Liver (tissue), 3 donors: ENCODE measurements at regions not wholly inside any gene's neighbourhood (a gene's known extent, or its start where the extent isn't known, plus 50 kb on each side); places are given as distances from the start of the nearest gene placed in this dataset.

Experiments used
- CTCF ChIP-seq: fragments of 150-350 bp; IDR thresholded peaks from 2 replicates; pipeline ENCODE4 v1.5.1; 2017; ENCODE audit warnings: improper control_type of control experiment, low read depth, low read length; ENCODE audit not compliant: missing input control
- GABPA ChIP-seq, 2 donors: IDR thresholded peaks in 1 of 2; conservative IDR thresholded peaks in 1 of 2; 2 replicates each; pipeline ENCODE4 v1.6.1; 2016; ENCODE audit warnings: antibody characterized with exemption in 2 of 2, mild to moderate bottlenecking in 1 of 2, moderate library complexity in 1 of 2
- JUND ChIP-seq, 2 donors: IDR thresholded peaks; 2 replicates each; pipeline ENCODE4 v1.6.1; 2016; ENCODE audit warnings: antibody characterized with exemption in 2 of 2
- RAD21 ChIP-seq, 2 donors: IDR thresholded peaks; 2 replicates each; pipeline ENCODE4 v1.6.1; 2016; ENCODE audit warnings: antibody characterized with exemption in 2 of 2, mild to moderate bottlenecking in 2 of 2
- YY1 ChIP-seq: IDR thresholded peaks from 2 replicates; pipeline ENCODE4 v1.6.1; 2016; ENCODE audit warnings: antibody characterized with exemption, mild to moderate bottlenecking
- TF ChIP-seq, protein P1 (sequence below): IDR thresholded peaks from 2 replicates; pipeline ENCODE4 v1.6.1; 2016; ENCODE audit warnings: antibody characterized with exemption
- TF ChIP-seq, protein P2 (sequence below): IDR thresholded peaks from 2 replicates; pipeline ENCODE4 v1.6.1; 2016; ENCODE audit warnings: antibody characterized with exemption, mild to moderate bottlenecking
- TF ChIP-seq, protein P3 (sequence below): IDR thresholded peaks from 2 replicates; pipeline ENCODE4 v1.6.1; 2016; ENCODE audit warnings: antibody characterized with exemption
- donor health status: healthy.
- donor health status: healthy.

DNA sequence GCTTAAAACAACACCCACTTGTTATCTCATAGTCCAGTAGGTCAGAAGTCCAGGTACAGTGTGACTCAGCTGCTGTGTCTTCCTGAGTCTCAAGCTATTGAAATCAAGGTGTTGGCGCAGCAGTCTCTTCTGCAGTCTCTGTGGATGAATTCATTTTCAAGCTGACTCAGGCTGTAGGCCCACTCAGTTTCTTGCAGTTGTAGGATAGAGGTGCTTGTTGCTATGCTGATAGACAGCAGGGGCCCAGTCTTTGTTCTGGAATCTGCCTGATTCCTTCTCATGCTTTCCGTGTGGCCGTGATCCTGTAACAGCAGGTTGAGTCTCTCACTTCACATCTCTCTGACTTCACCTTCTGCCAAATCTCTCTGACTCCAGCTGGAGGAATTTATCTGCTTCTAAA lies 400.4 kb upstream of the POM121L12 start:
- no peak for TF ChIP-seq RAD21 (IDR thresholded peaks at IDR 0.05)
- no peak for TF ChIP-seq GABPA (IDR thresholded peaks at IDR 0.05 in 1 of 2, conservative IDR thresholded peaks at IDR 0.05 in 1 of 2)
- no peak for TF ChIP-seq CTCF
- no peak for TF ChIP-seq JUND (IDR thresholded peaks at IDR 0.05)
- TF ChIP-seq, protein P1, sequence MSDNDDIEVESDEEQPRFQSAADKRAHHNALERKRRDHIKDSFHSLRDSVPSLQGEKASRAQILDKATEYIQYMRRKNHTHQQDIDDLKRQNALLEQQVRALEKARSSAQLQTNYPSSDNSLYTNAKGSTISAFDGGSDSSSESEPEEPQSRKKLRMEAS = no peak
- TF ChIP-seq, protein P2, sequence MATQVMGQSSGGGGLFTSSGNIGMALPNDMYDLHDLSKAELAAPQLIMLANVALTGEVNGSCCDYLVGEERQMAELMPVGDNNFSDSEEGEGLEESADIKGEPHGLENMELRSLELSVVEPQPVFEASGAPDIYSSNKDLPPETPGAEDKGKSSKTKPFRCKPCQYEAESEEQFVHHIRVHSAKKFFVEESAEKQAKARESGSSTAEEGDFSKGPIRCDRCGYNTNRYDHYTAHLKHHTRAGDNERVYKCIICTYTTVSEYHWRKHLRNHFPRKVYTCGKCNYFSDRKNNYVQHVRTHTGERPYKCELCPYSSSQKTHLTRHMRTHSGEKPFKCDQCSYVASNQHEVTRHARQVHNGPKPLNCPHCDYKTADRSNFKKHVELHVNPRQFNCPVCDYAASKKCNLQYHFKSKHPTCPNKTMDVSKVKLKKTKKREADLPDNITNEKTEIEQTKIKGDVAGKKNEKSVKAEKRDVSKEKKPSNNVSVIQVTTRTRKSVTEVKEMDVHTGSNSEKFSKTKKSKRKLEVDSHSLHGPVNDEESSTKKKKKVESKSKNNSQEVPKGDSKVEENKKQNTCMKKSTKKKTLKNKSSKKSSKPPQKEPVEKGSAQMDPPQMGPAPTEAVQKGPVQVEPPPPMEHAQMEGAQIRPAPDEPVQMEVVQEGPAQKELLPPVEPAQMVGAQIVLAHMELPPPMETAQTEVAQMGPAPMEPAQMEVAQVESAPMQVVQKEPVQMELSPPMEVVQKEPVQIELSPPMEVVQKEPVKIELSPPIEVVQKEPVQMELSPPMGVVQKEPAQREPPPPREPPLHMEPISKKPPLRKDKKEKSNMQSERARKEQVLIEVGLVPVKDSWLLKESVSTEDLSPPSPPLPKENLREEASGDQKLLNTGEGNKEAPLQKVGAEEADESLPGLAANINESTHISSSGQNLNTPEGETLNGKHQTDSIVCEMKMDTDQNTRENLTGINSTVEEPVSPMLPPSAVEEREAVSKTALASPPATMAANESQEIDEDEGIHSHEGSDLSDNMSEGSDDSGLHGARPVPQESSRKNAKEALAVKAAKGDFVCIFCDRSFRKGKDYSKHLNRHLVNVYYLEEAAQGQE = no peak
- TF ChIP-seq, protein P3, sequence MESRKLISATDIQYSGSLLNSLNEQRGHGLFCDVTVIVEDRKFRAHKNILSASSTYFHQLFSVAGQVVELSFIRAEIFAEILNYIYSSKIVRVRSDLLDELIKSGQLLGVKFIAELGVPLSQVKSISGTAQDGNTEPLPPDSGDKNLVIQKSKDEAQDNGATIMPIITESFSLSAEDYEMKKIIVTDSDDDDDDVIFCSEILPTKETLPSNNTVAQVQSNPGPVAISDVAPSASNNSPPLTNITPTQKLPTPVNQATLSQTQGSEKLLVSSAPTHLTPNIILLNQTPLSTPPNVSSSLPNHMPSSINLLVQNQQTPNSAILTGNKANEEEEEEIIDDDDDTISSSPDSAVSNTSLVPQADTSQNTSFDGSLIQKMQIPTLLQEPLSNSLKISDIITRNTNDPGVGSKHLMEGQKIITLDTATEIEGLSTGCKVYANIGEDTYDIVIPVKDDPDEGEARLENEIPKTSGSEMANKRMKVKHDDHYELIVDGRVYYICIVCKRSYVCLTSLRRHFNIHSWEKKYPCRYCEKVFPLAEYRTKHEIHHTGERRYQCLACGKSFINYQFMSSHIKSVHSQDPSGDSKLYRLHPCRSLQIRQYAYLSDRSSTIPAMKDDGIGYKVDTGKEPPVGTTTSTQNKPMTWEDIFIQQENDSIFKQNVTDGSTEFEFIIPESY = no peak
- TF ChIP-seq YY1 = no peak
